HCT116 (cell line): ENCODE measurements at regions not wholly inside any gene's neighbourhood (a gene's known extent, or its start where the extent isn't known, plus 50 kb on each side); places are given as distances from the start of the nearest gene placed in this dataset.

ENCODE experiments used
- ATAC-seq: fragments of 200-7000 bp; cut with Tn5 transposase; 2 replicates; pipeline ENCODE4 v1.9.1; 2020; ENCODE audit warnings: mild to moderate bottlenecking, moderate library complexity
- BruUV-seq: library from RNA; stranded (reverse); fragments of 400-500 nt; replicated peaks from 2 replicates; lab custom pipeline; 2021; lab: Mats Ljungman, UMichigan
- CTCF ChIA-PET: fragments of 300-600 bp; sonication (Branson Sonifier 250); formaldehyde crosslinking; loops from one replicate; lab custom pipeline; 2021; ENCODE audit warnings: antibody characterized with exemption; lab: Charles Lee
- POLR2A ChIA-PET: fragments of 300-600, 350-600 bp; sonication (Branson Sonifier 250); formaldehyde crosslinking; loops from one replicate; lab custom pipeline; 2021; ENCODE audit warnings: antibody characterized with exemption; lab: Charles Lee
- RAD21 ChIA-PET, 2 experiments: fragments of 300-600 bp; sonication (Branson Sonifier 250); formaldehyde crosslinking; loops; one replicate each; lab custom pipeline; 2023; ENCODE audit warnings: low total read pairs in 2 of 2; ENCODE audit not compliant: uncharacterized antibody in 2 of 2, unreplicated experiment in 2 of 2, low non-redundant PET in 1 of 2; lab: Charles Lee
- DNase-seq: peaks from one replicate; pipeline ENCODE4 v3.0.0-alpha.2; 2010; ENCODE audit warnings: low read depth, low spot score
- H2AFZ ChIP-seq: fragments of 200-600 bp; shearing (Covaris generic), sonication (generic); 2 replicates; pipeline ENCODE4 v1.6.1; 2017; ENCODE audit warnings: low read depth, mixed run types, mixed read lengths, antibody characterized with exemption, low read length; ENCODE audit not compliant: poor library complexity, severe bottlenecking
- H3K27ac ChIP-seq: 2 replicates; pipeline ENCODE4 v1.5.1; 2012; ENCODE audit warnings: low read depth, low read length
- H3K27me3 ChIP-seq: fragments of 200-600 bp; sonication (generic); 2 replicates; pipeline ENCODE4 v1.6.1; 2016; ENCODE audit warnings: mixed run types, low read length, mixed read lengths; ENCODE audit not compliant: insufficient read depth
- H3K36me3 ChIP-seq, 2 experiments: fragments of 200-500 bp in 1 of 2; fragments of 200-600 bp in 1 of 2; sonication (Bioruptor generic) in 1 of 2; sonication (generic) in 1 of 2; 2 replicates each; pipeline versions ENCODE4 v1.5.1 to v1.6.1; 2014 to 2016; ENCODE audit warnings: low read length in 2 of 2, inconsistent platforms in 1 of 2, mixed read lengths in 1 of 2, mixed run types in 1 of 2; ENCODE audit not compliant: insufficient read depth in 2 of 2, control insufficient read depth in 1 of 2
- H3K4me1 ChIP-seq, 2 experiments: fragments of 200-600 bp in 1 of 2; sonication (generic) in 1 of 2; 2 replicates each; pipeline versions ENCODE4 v1.5.1 to v1.6.1; 2012 to 2017; ENCODE audit warnings: low read length in 2 of 2, inconsistent platforms in 1 of 2, mild to moderate bottlenecking in 1 of 2, mixed read lengths in 1 of 2, mixed run types in 1 of 2, moderate library complexity in 1 of 2; ENCODE audit not compliant: insufficient read depth in 2 of 2, control insufficient read depth in 1 of 2
- H3K4me2 ChIP-seq: fragments of 200-600 bp; sonication (generic); 2 replicates; pipeline ENCODE4 v1.6.1; 2017; ENCODE audit warnings: mixed run types, low read length, mixed read lengths
- H3K4me3 ChIP-seq, 2 experiments: fragments of 200-600 bp in 1 of 2; sonication (generic) in 1 of 2; replicated peaks in 1 of 2; 2 replicates each; pipeline ENCODE4 v1.5.1; 2011 to 2016; ENCODE audit warnings: low read length in 2 of 2, control low read depth in 1 of 2, low read depth in 1 of 2, mild to moderate bottlenecking in 1 of 2, mixed read lengths in 1 of 2, mixed run types in 1 of 2
- H3K79me2 ChIP-seq: fragments of 200-600 bp; sonication (generic); 2 replicates; pipeline ENCODE4 v1.6.1; 2017; ENCODE audit warnings: mild to moderate bottlenecking, mixed run types, low read length, moderate library complexity, mixed read lengths; ENCODE audit not compliant: insufficient read depth
- H3K9ac ChIP-seq: fragments of 200-600 bp; sonication (generic); 2 replicates; pipeline ENCODE4 v1.6.1; 2016; ENCODE audit warnings: low read length, mixed read lengths
- H3K9me2 ChIP-seq: fragments of 200-600 bp; sonication (generic), shearing (Covaris generic); 2 replicates; pipeline ENCODE4 v1.6.1; 2017; ENCODE audit warnings: mixed run types, mild to moderate bottlenecking, moderate library complexity; ENCODE audit not compliant: insufficient read depth
- H3K9me3 ChIP-seq, 2 experiments: fragments of 200-500 bp in 1 of 2; fragments of 200-600 bp in 1 of 2; sonication (Bioruptor generic) in 1 of 2; sonication (generic) in 1 of 2; 2 replicates each; pipeline ENCODE4 v1.6.1; 2014 to 2017; ENCODE audit warnings: low read length in 2 of 2, mixed read lengths in 2 of 2, inconsistent platforms in 1 of 2, low read depth in 1 of 2, mild to moderate bottlenecking in 1 of 2, mixed run types in 1 of 2, moderate library complexity in 1 of 2; ENCODE audit not compliant: control insufficient read depth in 1 of 2, insufficient read depth in 1 of 2
- H4K20me1 ChIP-seq: fragments of 200-600 bp; sonication (generic), shearing (Covaris generic); 2 replicates; pipeline ENCODE4 v1.6.1; 2017; ENCODE audit warnings: mixed run types, mild to moderate bottlenecking, moderate library complexity; ENCODE audit not compliant: insufficient read depth
- ATF3 ChIP-seq: IDR thresholded peaks from 2 replicates; pipeline ENCODE4 v1.6.1; 2012
- EGR1 ChIP-seq: IDR thresholded peaks from 2 replicates; pipeline ENCODE4 v1.6.1; 2012; ENCODE audit warnings: low read depth
- EZH2 ChIP-seq: fragments of 200-600 bp; sonication (generic); IDR thresholded peaks from 2 replicates; pipeline ENCODE4 v1.6.1; 2017; ENCODE audit warnings: antibody characterized with exemption, mixed run types
- EZH2phosphoT487 ChIP-seq: fragments of 200-600 bp; IDR thresholded peaks from 2 replicates; pipeline ENCODE4 v1.6.1; 2018; ENCODE audit warnings: antibody characterized with exemption, borderline replicate concordance
- RAD21 ChIP-seq: IDR thresholded peaks from 2 replicates; pipeline ENCODE4 v1.6.1; 2012; ENCODE audit warnings: low read depth, mild to moderate bottlenecking
- REST ChIP-seq: IDR thresholded peaks from 2 replicates; pipeline ENCODE4 v1.6.1; 2012; ENCODE audit warnings: low read depth
- SIN3A ChIP-seq: IDR thresholded peaks from 2 replicates; pipeline ENCODE4 v1.6.1; 2012; ENCODE audit warnings: low read depth
- SP1 ChIP-seq: IDR thresholded peaks from 2 replicates; pipeline ENCODE4 v1.6.1; 2012; ENCODE audit warnings: low read depth
- SRF ChIP-seq: IDR thresholded peaks from 2 replicates; pipeline ENCODE4 v1.6.1; 2012; ENCODE audit warnings: low read depth
- TCF7L2 ChIP-seq: IDR thresholded peaks from 2 replicates; pipeline ENCODE4 v1.7.0; 2011; ENCODE audit warnings: borderline replicate concordance, inconsistent platforms; ENCODE audit not compliant: insufficient read depth, insufficient read length; ENCODE audit errors: extremely low read depth
- YY1 ChIP-seq: IDR thresholded peaks from 2 replicates; pipeline ENCODE4 v1.6.1; 2011; ENCODE audit warnings: low read length, low read depth, moderate library complexity, mild to moderate bottlenecking; ENCODE audit not compliant: insufficient replicate concordance; ENCODE audit errors: extremely low read depth
- ZBTB33 ChIP-seq: IDR thresholded peaks from 2 replicates; pipeline ENCODE4 v1.6.1; 2011; ENCODE audit warnings: mild to moderate bottlenecking, low read length, moderate library complexity; ENCODE audit not compliant: insufficient replicate concordance; ENCODE audit errors: extremely low read depth
- intact Hi-C: fragments of 100-400 bp; cut with micrococcal nuclease; formaldehyde crosslinking; loops from 2 replicates; pipeline ENCODE4 v1.10.0; 2022

- ATAC-seq = no peak
- TF ChIP-seq SRF (no peak), EGR1 (no peak), SP1 (no peak), TCF7L2 (no peak), RAD21 (no peak), SIN3A (no peak), EZH2 (no peak), REST (no peak), EZH2phosphoT487 (no peak), ATF3 (no peak), YY1 (no peak), ZBTB33 (no peak)
- TF ChIP-seq, all 23 proteins: peak for 0
- RAD21 ChIA-PET = no interaction called here
- H3K4me1 ChIP-seq = no peaks in the 10 kb centered on the region
- POLR2A ChIA-PET = no interaction called here
- CTCF ChIA-PET = no interaction called here
- no peak overlapping the region for H3K4me3 ChIP-seq
- BruUV-seq = no TSS peak
- H3K4me2 ChIP-seq = no peak overlapping the region
- H3K36me3 ChIP-seq = no peaks in the 10 kb centered on the region
- no peak overlapping the region for H3K9ac ChIP-seq
- no peak for DNase-seq
- peaks cover 8 to 14% of the 10 kb centered on the region in 2 experiments; a peak in 2 of 4 replicates for H3K9me3 ChIP-seq
- no peaks in the 10 kb centered on the region for H3K27me3 ChIP-seq
- H3K79me2 ChIP-seq = no peaks in the 10 kb centered on the region
- H2AFZ ChIP-seq = no peak overlapping the region
- H3K27ac ChIP-seq = no peak overlapping the region
- H3K9me2 ChIP-seq = no peaks in the 10 kb centered on the region
- H4K20me1 ChIP-seq = no peaks in the 10 kb centered on the region
- intact Hi-C loops = no loop called here
Measured at GRCh38 chr1:73475316-73475870, 722.6 kb downstream of the LRRIQ3 start.
